Heart right ventricle (tissue), 16 donors: ENCODE measurements at regions not wholly inside any gene's neighbourhood (a gene's known extent, or its start where the extent isn't known, plus 50 kb on each side); places are given as distances from the start of the nearest gene placed in this dataset.

Experiments
- ATAC-seq, 8 donors: fragments of 200-7000 bp; cut with Tn5 transposase; one replicate each; pipeline ENCODE4 v1.9.1; 2020; ENCODE audit warnings: mild to moderate bottlenecking in 8 of 8, moderate library complexity in 8 of 8, moderate number of reproducible peaks in 1 of 8
- DNase-seq, 2 donors: peaks; one replicate each; pipeline ENCODE4 v3.0.0-alpha.2; 2020
- H3K27ac ChIP-seq, 10 donors: fragments of 200-600 bp; sonication (generic) in 2 of 10; one replicate each; pipeline versions ENCODE4 v1.5.0 to v1.8.0; 2020 to 2022; ENCODE audit warnings: mild to moderate bottlenecking in 3 of 10
- H3K27me3 ChIP-seq, 7 donors: fragments of 200-600 bp; one replicate each; pipeline ENCODE4 v1.8.0; 2021 to 2022; ENCODE audit warnings: mild to moderate bottlenecking in 2 of 7
- H3K36me3 ChIP-seq, 9 donors: fragments of 200-600 bp; sonication (generic) in 1 of 9; one replicate each; pipeline versions ENCODE4 v1.5.0 to v1.8.0; 2020 to 2022; ENCODE audit warnings: mild to moderate bottlenecking in 2 of 9
- H3K4me1 ChIP-seq, 9 donors: fragments of 200-600 bp; sonication (generic) in 1 of 9; one replicate each; pipeline versions ENCODE4 v1.5.0 to v1.8.0; 2020 to 2022; ENCODE audit warnings: mild to moderate bottlenecking in 4 of 9
- H3K4me3 ChIP-seq, 10 donors: fragments of 200-600 bp; sonication (generic) in 2 of 10; one replicate each; pipeline versions ENCODE4 v1.5.0 to v1.8.0; 2020 to 2022; ENCODE audit warnings: mild to moderate bottlenecking in 7 of 10, moderate library complexity in 2 of 10
- H3K9me3 ChIP-seq, 11 donors: fragments of 200-600 bp in 10 of 11; sonication (generic) in 2 of 11; one replicate each; pipeline versions ENCODE4 v1.5.0 to v1.8.0; 2013 to 2022; ENCODE audit warnings: mild to moderate bottlenecking in 2 of 11, control low read depth in 1 of 11, moderate library complexity in 1 of 11
- CTCF ChIP-seq, 9 donors: fragments of 200-600 bp; sonication (generic) in 2 of 9; IDR thresholded peaks; one replicate each; pipeline versions ENCODE4 v1.5.0 to v1.8.0; 2021 to 2022; ENCODE audit warnings: antibody characterized with exemption in 9 of 9, mild to moderate bottlenecking in 5 of 9, moderate library complexity in 1 of 9
- WGBS, 2 donors: extraction: QIAGEN DNeasy Blood & Tissue Kit; methylation state at CpG; one replicate each; pipeline ENCODE4 v1.1.7; 2013; ENCODE audit warnings: inconsistent platforms in 1 of 2; 5-methylcytosine and 5-hydroxymethylcytosine counted together
- intact Hi-C, 10 donors: fragments of 100-400 bp; cut with DNase I; formaldehyde crosslinking; loops; one replicate each; pipeline versions ENCODE4 v1.11.1 to v1.14.2; 2022
- donor health status: Arrhythmogenic right ventricular cardiomyopathy.
- donor health status: ischemic (EF 13 %, LVEDD 7.1; RV severe dilation, severe dysfunction).
- donor health status: healthy with polysubstance abuse.
- donor health status: DM: no; HTN: yes; CAD: no.
- donor health status: DM: no; HTN: no; CAD: no.
- donor health status: ischemic (EF 25% LVEDD 6.9; RV normal size, moderate dysfunction).
- donor health status: ischemic (EF 25% LVEDD 5.7; RV mildly dilated, moderate dysfunction).
- donor health status: healthy.
- donor health status: DM: yes; HTN: yes; CAD: no.
- donor health status: Ischemic cardiomyopathy.
- donor health status: ischemic (EF 35%, LVEDD 5.7; RV mildly dilated, moderate dysfunction).
- donor health status: nonischemic (EF 11% LVEDD 7.7; RV severe dilation, severe dysfunction).
- donor health status: DM: yes; HTN: yes; CAD: no.
- donor health status: PGD.
- donor health status: ischemic (EF 29% LVEDD 5.4; RV normal size, mild dysfunction).
- donor health status: nonischemic (EF 23%, LVEDD 6.1; RV moderate dilation, normal function).

- ATAC-seq (no peak), DNase-seq (no peak)
- 40 to 54% methylated on average over 2 of the region's 2 CpGs for WGBS, 2 donors
- no peak overlapping the region for H3K4me3 ChIP-seq
- no peaks in the 10 kb centered on the region for H3K27me3 ChIP-seq
- no peak for TF ChIP-seq CTCF (IDR thresholded peaks at IDR 0.05)
- H3K36me3 ChIP-seq: no peaks in the 10 kb centered on the region
- no peaks in the 10 kb centered on the region for H3K4me1 ChIP-seq
- H3K27ac ChIP-seq: no peak overlapping the region
- no peaks in the 10 kb centered on the region for H3K9me3 ChIP-seq
- intact Hi-C loops: no loop called here
Measured at GRCh38 chr6:103191391-103192093, 1668.2 kb downstream of the HACE1 start.

GRCh38 chr6:103184776-103185175, 1674.9 kb downstream of the HACE1 start:
- Histone ChIP-seq H3K27me3 (no peaks in the 10 kb centered on the region), H3K36me3 (no peaks in the 10 kb centered on the region), H3K4me3 (no peak overlapping the region), H3K27ac (no peak overlapping the region), H3K4me1 (no peaks in the 10 kb centered on the region), H3K9me3 (no peaks in the 10 kb centered on the region)
- ATAC-seq (no peak), DNase-seq (no peak)
- no peak for TF ChIP-seq CTCF (IDR thresholded peaks at IDR 0.05)
- WGBS, 2 donors: 85 to 93% methylated on average over 3 of the region's 3 CpGs
- intact Hi-C loops: no loop called here

- 67 to 71% methylated on average over 3 of the region's 3 CpGs for WGBS, 2 donors
- Histone ChIP-seq H3K27me3 (no peaks in the 10 kb centered on the region), H3K36me3 (no peaks in the 10 kb centered on the region), H3K27ac (no peak overlapping the region), H3K4me3 (no peak overlapping the region), H3K9me3 (no peaks in the 10 kb centered on the region), H3K4me1 (no peaks in the 10 kb centered on the region)
- intact Hi-C loops: no loop called here
- DNase-seq (no peak), ATAC-seq (no peak)
- no peak for TF ChIP-seq CTCF (IDR thresholded peaks at IDR 0.05)
Measured at GRCh38 chr6:103183831-103184411, 1675.8 kb downstream of the HACE1 start.

GRCh38 chr6:103178193-103178592, 1681.5 kb downstream of the HACE1 start:
- intact Hi-C loops: no loop called here
- DNase-seq (no peak), ATAC-seq (no peak)
- no peaks in the 10 kb centered on the region for H3K27me3 ChIP-seq
- peaks cover 0 to 3% (median 0%) of the 10 kb centered on the region in 11 donors for H3K9me3 ChIP-seq
- WGBS, 2 donors: 51 to 63% methylated on average over 1 of the region's 1 CpG
- H3K4me3 ChIP-seq: no peak overlapping the region
- H3K36me3 ChIP-seq: no peaks in the 10 kb centered on the region
- no peaks in the 10 kb centered on the region for H3K4me1 ChIP-seq
- no peak for TF ChIP-seq CTCF (IDR thresholded peaks at IDR 0.05)
- no peak overlapping the region for H3K27ac ChIP-seq
